ENCODE measurements at regions not wholly inside any gene's neighbourhood (a gene's known extent, or its start where the extent isn't known, plus 50 kb on each side); places are given as distances from the start of the nearest gene placed in this dataset.
A peak's percentile ranks its signal among the peaks of the same experiment; 100 is the strongest.
"Not testable (repeated sequence)": the region's sequence is repeated elsewhere in the genome, so short reads cannot be mapped to it uniquely, and the experiment has no call there.

GRCh38 chr13:42474954-42475353 lies 99.0 kb upstream of the TNFSF11 start:
- peak in 1 of 2 donors; percentile 5 for DNase-seq (ENCODE audit: low read depth in 2 of 2, low spot score in 1 of 2)

- no peak for DNase-seq (ENCODE audit: low read depth in 2 of 2, low spot score in 1 of 2)
These were observed 96.3 kb upstream of the TNFSF11 start for GRCh38 chr13:42477596-42478190.

DNA sequence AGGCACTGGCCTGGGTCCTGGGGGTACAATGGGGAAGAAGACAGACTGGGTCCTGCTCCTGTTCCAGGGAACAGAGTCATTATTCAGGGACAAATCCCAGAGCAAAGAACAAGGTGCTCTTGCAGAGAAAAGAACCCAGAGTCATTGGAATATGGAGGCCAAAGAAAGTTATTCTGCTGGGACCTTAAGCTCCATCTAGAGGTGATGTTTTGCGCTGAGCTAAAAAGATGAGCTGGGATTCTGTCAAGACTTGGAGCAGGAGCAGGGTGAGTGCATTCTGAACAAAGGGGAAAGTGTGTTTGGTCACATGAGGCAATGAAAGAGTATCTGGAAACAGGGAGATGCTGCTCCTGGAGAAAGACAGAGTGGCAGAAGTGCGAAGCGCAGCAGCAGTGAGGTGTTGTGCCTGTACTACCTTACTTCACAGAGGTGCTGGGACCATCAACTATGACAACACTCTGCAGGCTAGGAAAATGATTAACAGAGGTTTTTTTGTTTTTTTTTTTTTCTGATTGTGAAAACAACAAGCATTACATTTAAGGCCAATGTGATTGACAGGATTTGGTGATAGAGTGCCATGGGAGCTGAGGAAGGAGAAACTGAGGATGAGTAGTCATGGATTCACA lies 95.3 kb upstream of the TNFSF11 start:
- no peak for DNase-seq (ENCODE audit: low read depth in 2 of 2, low spot score in 1 of 2)

- DNase-seq (ENCODE audit: low read depth in 2 of 2, low spot score in 1 of 2), result no peak
These were observed 89.6 kb upstream of the TNFSF11 start for GRCh38 chr13:42484386-42484785.

DNA sequence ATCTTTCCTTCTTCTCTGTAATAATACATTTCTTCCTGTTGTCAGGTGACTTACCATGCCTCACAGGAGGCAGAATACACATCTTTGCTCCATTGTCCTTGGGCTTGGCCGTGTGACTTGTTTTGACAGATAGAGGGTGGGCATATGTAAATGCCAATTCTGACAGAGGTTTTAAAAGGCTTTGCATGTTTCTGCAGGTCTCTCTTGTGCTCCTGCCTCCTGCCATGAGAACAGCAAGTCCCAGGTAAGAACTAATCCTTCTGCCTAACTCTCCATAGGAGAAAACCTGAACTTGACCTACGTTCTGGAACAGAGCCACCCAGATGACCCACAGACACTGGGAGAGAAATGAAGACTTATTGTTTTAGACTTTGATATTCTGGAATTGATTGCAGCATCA lies 88.7 kb upstream of the TNFSF11 start:
- no peak for DNase-seq (ENCODE audit: low read depth in 2 of 2, low spot score in 1 of 2)

GRCh38 chr13:42486711-42487198 lies 87.2 kb upstream of the TNFSF11 start:
- no peak for DNase-seq (ENCODE audit: low read depth in 2 of 2, low spot score in 1 of 2)

- DNase-seq (ENCODE audit: low read depth in 2 of 2, low spot score in 1 of 2), result no peak
These were observed 86.7 kb upstream of the TNFSF11 start for GRCh38 chr13:42487221-42487620.

DNA sequence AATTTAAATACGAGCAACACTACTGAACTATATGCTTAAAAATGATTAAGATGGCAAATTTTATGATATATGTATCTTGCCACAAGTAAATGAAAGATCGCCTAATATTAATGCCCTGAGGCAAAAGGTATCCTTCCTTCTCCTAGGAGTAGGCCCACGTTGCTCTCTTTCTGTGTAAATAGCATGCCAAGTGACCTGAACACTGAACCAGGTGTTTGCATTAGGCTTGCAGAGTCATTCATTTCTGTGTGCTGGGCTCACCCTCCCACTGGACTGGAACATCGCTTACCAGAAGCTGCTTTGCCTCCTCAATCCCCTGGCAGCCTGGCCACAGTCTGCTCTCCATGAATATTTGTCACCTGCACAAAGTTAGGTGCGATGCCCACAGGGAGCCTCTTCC lies 83.3 kb upstream of the TNFSF11 start:
- no peak for DNase-seq (ENCODE audit: low read depth in 2 of 2, low spot score in 1 of 2)

GRCh38 chr13:42492372-42492920 lies 81.5 kb upstream of the TNFSF11 start:
- no peak for DNase-seq (ENCODE audit: low read depth in 2 of 2, low spot score in 1 of 2)

DNA sequence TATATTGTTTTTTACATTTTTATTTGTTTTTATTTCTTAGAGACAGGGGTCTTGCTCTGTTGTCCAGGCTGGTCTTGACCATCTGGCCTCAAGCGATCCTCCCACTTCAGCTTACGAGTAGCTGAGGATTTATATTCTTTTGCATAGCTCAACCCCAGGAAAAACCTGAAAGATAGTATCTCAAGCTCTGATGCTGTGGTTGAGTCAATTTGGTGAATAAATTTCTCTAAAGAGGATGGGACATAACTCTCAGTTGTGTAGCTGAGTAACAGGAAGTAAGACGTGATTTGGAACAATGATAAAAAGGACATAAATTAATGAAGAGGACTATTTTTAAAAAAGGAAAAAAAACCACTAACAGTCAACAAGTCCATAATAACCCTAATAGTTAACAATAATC lies 79.8 kb upstream of the TNFSF11 start:
- no peak for DNase-seq (ENCODE audit: low read depth in 2 of 2, low spot score in 1 of 2)

DNA sequence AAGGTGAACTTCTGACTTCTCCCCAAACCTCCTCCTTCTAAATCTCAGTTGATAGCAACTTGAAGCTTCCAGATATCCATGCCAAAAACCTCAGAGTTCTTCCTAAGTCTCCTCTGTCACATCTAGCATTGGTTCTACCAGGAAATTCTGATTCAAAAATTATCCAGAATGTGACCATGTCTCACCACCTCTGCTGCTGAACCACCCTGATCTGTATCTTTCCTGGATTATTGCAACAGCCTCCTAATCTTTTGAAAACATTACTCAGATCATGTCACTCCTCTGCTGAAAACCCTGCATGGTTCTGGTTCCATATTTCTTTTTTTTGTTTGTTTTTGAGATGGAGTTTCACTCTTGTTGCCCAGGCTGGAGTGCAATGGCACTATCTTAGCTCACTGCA lies 78.7 kb upstream of the TNFSF11 start:
- no peak for DNase-seq (ENCODE audit: low read depth in 2 of 2, low spot score in 1 of 2)

DNA sequence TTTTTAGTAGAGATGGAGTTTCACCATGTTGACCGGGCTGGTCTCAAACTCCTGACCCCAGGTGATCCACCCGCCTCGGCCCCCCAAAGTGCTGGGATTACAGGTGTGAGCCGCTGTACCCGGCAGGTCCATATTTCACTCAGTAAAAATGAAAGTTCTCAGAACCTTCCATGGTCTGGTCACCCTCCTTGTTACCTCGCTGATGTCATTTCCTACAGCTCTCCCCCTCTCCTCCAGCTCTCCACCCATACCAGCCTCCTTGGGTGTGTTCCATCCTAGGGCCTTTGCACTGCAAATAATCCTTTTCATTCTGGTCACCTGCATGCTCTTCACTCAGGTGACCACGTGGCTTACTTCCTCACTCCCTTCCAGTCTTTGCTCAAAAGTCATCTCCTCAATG lies 78.2 kb upstream of the TNFSF11 start:
- no peak for DNase-seq (ENCODE audit: low read depth in 2 of 2, low spot score in 1 of 2)

GRCh38 chr13:42496926-42497554 lies 76.9 kb upstream of the TNFSF11 start:
- DNase-seq (ENCODE audit: low read depth in 2 of 2, low spot score in 1 of 2), result not testable (repeated sequence)

GRCh38 chr13:42497798-42498197 lies 76.2 kb upstream of the TNFSF11 start:
- DNase-seq (ENCODE audit: low read depth in 2 of 2, low spot score in 1 of 2), result no peak

DNA sequence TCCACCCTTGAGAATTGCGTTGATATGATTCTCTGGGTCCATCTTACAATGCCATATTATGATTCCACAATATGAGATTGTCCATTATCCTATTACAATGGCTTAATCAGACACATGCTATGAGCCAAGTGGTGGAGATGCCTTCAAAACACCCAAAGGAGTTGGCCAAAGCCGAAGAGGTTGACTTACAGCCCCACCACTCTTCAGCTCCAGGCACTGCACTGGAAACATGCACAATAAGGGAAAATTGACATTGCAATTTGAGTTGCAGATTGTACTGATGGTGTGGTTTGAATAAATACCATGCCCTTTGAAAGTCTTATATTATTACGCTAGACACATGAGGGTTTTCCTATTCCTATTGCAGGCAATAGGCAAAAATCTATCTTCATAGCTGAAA lies 75.4 kb upstream of the TNFSF11 start:
- no peak for DNase-seq (ENCODE audit: low read depth in 2 of 2, low spot score in 1 of 2)
